DOHH2 (cell line): ENCODE measurements at regions not wholly inside any gene's neighbourhood (a gene's known extent, or its start where the extent isn't known, plus 50 kb on each side); places are given as distances from the start of the nearest gene placed in this dataset.

Source experiments
- CTCF ChIP-seq: fragments of 200-600 bp; sonication (generic); IDR thresholded peaks from one replicate; pipeline ENCODE4 v1.5.1; 2014; ENCODE audit warnings: antibody characterized with exemption, mild to moderate bottlenecking, low read depth, low read length; ENCODE audit not compliant: poor library complexity, severe bottlenecking
- EZH2phosphoT487 ChIP-seq: fragments of 200-600 bp; sonication (generic); IDR thresholded peaks from 2 replicates; pipeline ENCODE4 v1.6.1; 2017; ENCODE audit warnings: borderline replicate concordance, mild to moderate bottlenecking, antibody characterized with exemption, low read length, moderate library complexity, mixed read lengths

DNA sequence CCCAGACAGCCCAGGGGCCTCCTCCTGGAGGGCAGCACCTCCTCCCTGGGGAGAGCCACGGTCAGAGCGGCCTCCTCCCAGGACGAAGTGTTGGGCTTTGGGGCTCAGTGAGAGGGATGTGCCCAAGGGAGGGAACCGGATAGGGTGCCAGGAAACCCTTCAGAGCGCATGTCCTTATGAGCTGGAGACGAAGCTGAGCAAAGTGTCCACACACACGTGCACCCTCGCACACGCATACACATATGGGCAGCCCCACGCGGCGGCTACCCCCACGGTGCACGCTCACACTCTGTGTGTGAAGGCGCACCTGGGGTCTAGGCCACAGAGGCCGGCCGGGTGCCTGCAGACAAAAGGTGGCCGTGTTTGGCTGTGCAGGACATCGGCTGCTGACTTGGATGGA lies 106.1 kb upstream of the HDAC4 start:
- no peak for TF ChIP-seq CTCF
- no peak for TF ChIP-seq EZH2phosphoT487
